ENCODE measurements at regions not wholly inside any gene's neighbourhood (a gene's known extent, or its start where the extent isn't known, plus 50 kb on each side); places are given as distances from the start of the nearest gene placed in this dataset.
A peak's percentile ranks its signal among the peaks of the same experiment; 100 is the strongest.

GRCh38 chr11:98703779-98704556 lies 316.8 kb upstream of the CNTN5 start:
- no TSS peak for BruUV-seq (replicated peaks)
- H2AFZ ChIP-seq (ENCODE audit: low read length) = 0 out of 2 replicates have a peak overlapping the region, but pooled peaks have one; percentile 26
- TF ChIP-seq EZH2 (IDR thresholded peaks at IDR 0.05; ENCODE audit: low read length, unreplicated experiment) (no peak), EZH2phosphoT487 (IDR thresholded peaks at IDR 0.05; ENCODE audit: borderline replicate concordance, low read length) (no peak), CTCF (conservative IDR thresholded peaks at IDR 0.05; ENCODE audit: low read depth, low read length) (no peak)
- POLR2A ChIA-PET (ENCODE audit: unreplicated experiment) = no interaction called here
- no peaks in the 10 kb centered on the region; the same call in 1 of the 2 replicates for H3K27me3 ChIP-seq (ENCODE audit: low read length)
- no peaks in the 10 kb centered on the region for H3K9me3 ChIP-seq (ENCODE audit: low read length)
- no peaks in the 10 kb centered on the region for H3F3A ChIP-seq (ENCODE audit: low read length, unreplicated experiment)
- no peak overlapping the region for H3K4me2 ChIP-seq (ENCODE audit: low read length)
- H3K9ac ChIP-seq (ENCODE audit: low read length) = no peak overlapping the region
- H3K9me2 ChIP-seq (replicated peaks; ENCODE audit: low read length) = no peaks in the 10 kb centered on the region
- H3K4me1 ChIP-seq (ENCODE audit: insufficient read depth, low read length) = no peaks in the 10 kb centered on the region
- no peaks in the 10 kb centered on the region for H3K36me3 ChIP-seq (ENCODE audit: low read depth, low read length)
- H3K4me3 ChIP-seq (ENCODE audit: low read length) = no peak overlapping the region
- CTCF ChIA-PET = no interaction called here
- no peaks in the 10 kb centered on the region for H3K79me2 ChIP-seq (ENCODE audit: low read length)
- no peak overlapping the region for H3K27ac ChIP-seq (ENCODE audit: low read length)
- DNase-seq = no peak
- ATAC-seq = no peak
- H4K20me1 ChIP-seq (ENCODE audit: low read length) = no peaks in the 10 kb centered on the region
- intact Hi-C loops (cut with micrococcal nuclease) = no loop called here

GRCh38 chr11:98710026-98710425 lies 310.7 kb upstream of the CNTN5 start:
- Histone ChIP-seq H3K4me2 (ENCODE audit: low read length) (no peak overlapping the region), H3K9me2 (replicated peaks; ENCODE audit: low read length) (no peaks in the 10 kb centered on the region), H3K9me3 (ENCODE audit: low read length) (no peaks in the 10 kb centered on the region), H3F3A (ENCODE audit: low read length, unreplicated experiment) (no peaks in the 10 kb centered on the region), H3K4me1 (ENCODE audit: insufficient read depth, low read length) (no peaks in the 10 kb centered on the region), H3K9ac (ENCODE audit: low read length) (no peak overlapping the region), H3K4me3 (ENCODE audit: low read length) (no peak overlapping the region), H3K36me3 (ENCODE audit: low read depth, low read length) (no peaks in the 10 kb centered on the region), H4K20me1 (ENCODE audit: low read length) (no peaks in the 10 kb centered on the region), H3K27me3 (ENCODE audit: low read length) (no peaks in the 10 kb centered on the region), H2AFZ (ENCODE audit: low read length) (no peak overlapping the region), H3K79me2 (ENCODE audit: low read length) (no peaks in the 10 kb centered on the region), H3K27ac (ENCODE audit: low read length) (no peak overlapping the region)
- TF ChIP-seq EZH2 (IDR thresholded peaks at IDR 0.05; ENCODE audit: low read length, unreplicated experiment) (no peak), CTCF (conservative IDR thresholded peaks at IDR 0.05; ENCODE audit: low read depth, low read length) (no peak), EZH2phosphoT487 (IDR thresholded peaks at IDR 0.05; ENCODE audit: borderline replicate concordance, low read length) (no peak)
- no TSS peak for BruUV-seq (replicated peaks)
- ATAC-seq = no peak
- intact Hi-C loops (cut with micrococcal nuclease) = no loop called here
- CTCF ChIA-PET = no interaction called here
- DNase-seq = no peak
- POLR2A ChIA-PET (ENCODE audit: unreplicated experiment) = no interaction called here

- no peaks in the 10 kb centered on the region for H3K9me2 ChIP-seq (replicated peaks; ENCODE audit: low read length)
- ChIA-PET POLR2A (ENCODE audit: unreplicated experiment) (no interaction called here), CTCF (no interaction called here)
- H3K9ac ChIP-seq (ENCODE audit: low read length) = no peak overlapping the region
- intact Hi-C loops (cut with micrococcal nuclease) = no loop called here
- no peaks in the 10 kb centered on the region for H4K20me1 ChIP-seq (ENCODE audit: low read length)
- H3F3A ChIP-seq (ENCODE audit: low read length, unreplicated experiment) = no peaks in the 10 kb centered on the region
- H3K27ac ChIP-seq (ENCODE audit: low read length) = no peak overlapping the region
- H3K4me2 ChIP-seq (ENCODE audit: low read length) = no peak overlapping the region
- H3K9me3 ChIP-seq (ENCODE audit: low read length) = no peaks in the 10 kb centered on the region
- H3K79me2 ChIP-seq (ENCODE audit: low read length) = no peaks in the 10 kb centered on the region
- DNase-seq = no peak
- no peak overlapping the region for H2AFZ ChIP-seq (ENCODE audit: low read length)
- H3K36me3 ChIP-seq (ENCODE audit: low read depth, low read length) = no peaks in the 10 kb centered on the region
- no peak overlapping the region for H3K4me3 ChIP-seq (ENCODE audit: low read length)
- ATAC-seq = no peak
- no peak for TF ChIP-seq CTCF (conservative IDR thresholded peaks at IDR 0.05; ENCODE audit: low read depth, low read length)
- no peak for TF ChIP-seq EZH2 (IDR thresholded peaks at IDR 0.05; ENCODE audit: low read length, unreplicated experiment)
- TF ChIP-seq EZH2phosphoT487 (IDR thresholded peaks at IDR 0.05; ENCODE audit: borderline replicate concordance, low read length) = no peak
- H3K4me1 ChIP-seq (ENCODE audit: insufficient read depth, low read length) = no peaks in the 10 kb centered on the region
- BruUV-seq (replicated peaks) = no TSS peak
- no peaks in the 10 kb centered on the region for H3K27me3 ChIP-seq (ENCODE audit: low read length)
Measured at GRCh38 chr11:98710986-98711385, 309.8 kb upstream of the CNTN5 start.
